ENCODE measurements at regions not wholly inside any gene's neighbourhood (a gene's known extent, or its start where the extent isn't known, plus 50 kb on each side); places are given as distances from the start of the nearest gene placed in this dataset.
"Not testable (repeated sequence)": the region's sequence is repeated elsewhere in the genome, so short reads cannot be mapped to it uniquely, and the experiment has no call there.

- Histone ChIP-seq H3K4me3 (replicated peaks; ENCODE audit: insufficient read depth, low read length) (no peak overlapping the region), H3K27me3 (ENCODE audit: insufficient read depth, poor library complexity, severe bottlenecking) (no peaks in the 10 kb centered on the region), H3K27ac (replicated peaks) (no peak overlapping the region)
- TF ChIP-seq CTCF (IDR thresholded peaks at IDR 0.05; ENCODE audit: insufficient read depth, low read length) (no peak), GABPA (IDR thresholded peaks at IDR 0.05; ENCODE audit: low read depth) (no peak), POLR2AphosphoS5 (IDR thresholded peaks at IDR 0.05; ENCODE audit: low read depth) (no peak), SPI1 (IDR thresholded peaks at IDR 0.05; ENCODE audit: borderline replicate concordance, low read depth) (no peak), REST (IDR thresholded peaks at IDR 0.05; ENCODE audit: insufficient replicate concordance, low read depth) (no peak)
- DNase-seq (ENCODE audit: low read depth in 1 of 2, low spot score in 1 of 2), result no peak
Measured at GRCh38 chr6:11931296-11932035, 80.6 kb upstream of the HIVEP1 start.

- H3K27ac ChIP-seq (replicated peaks); H3K4me3 ChIP-seq (replicated peaks; ENCODE audit: insufficient read depth, low read length); H3K27me3 ChIP-seq (ENCODE audit: insufficient read depth, poor library complexity, severe bottlenecking); DNase-seq (ENCODE audit: low read depth in 1 of 2, low spot score in 1 of 2): not testable (repeated sequence)
Measured at GRCh38 chr6:11930834-11931233, 81.3 kb upstream of the HIVEP1 start.

- no peaks in the 10 kb centered on the region for H3K27me3 ChIP-seq (ENCODE audit: insufficient read depth, poor library complexity, severe bottlenecking)
- no peak for TF ChIP-seq REST (IDR thresholded peaks at IDR 0.05; ENCODE audit: insufficient replicate concordance, low read depth)
- no peak for TF ChIP-seq SPI1 (IDR thresholded peaks at IDR 0.05; ENCODE audit: borderline replicate concordance, low read depth)
- TF ChIP-seq CTCF (IDR thresholded peaks at IDR 0.05; ENCODE audit: insufficient read depth, low read length), result no peak
- TF ChIP-seq GABPA (IDR thresholded peaks at IDR 0.05; ENCODE audit: low read depth), result no peak
- TF ChIP-seq POLR2AphosphoS5 (IDR thresholded peaks at IDR 0.05; ENCODE audit: low read depth), result no peak
- no peak overlapping the region for H3K4me3 ChIP-seq (replicated peaks; ENCODE audit: insufficient read depth, low read length)
- DNase-seq (ENCODE audit: low read depth in 1 of 2, low spot score in 1 of 2), result no peak
- H3K27ac ChIP-seq (replicated peaks), result no peak overlapping the region
Measured at GRCh38 chr6:11930240-11930639, 81.9 kb upstream of the HIVEP1 start.

GRCh38 chr6:11929241-11929835, 82.8 kb upstream of the HIVEP1 start:
- Histone ChIP-seq H3K27ac (replicated peaks) (no peak overlapping the region), H3K27me3 (ENCODE audit: insufficient read depth, poor library complexity, severe bottlenecking) (no peaks in the 10 kb centered on the region), H3K4me3 (replicated peaks; ENCODE audit: insufficient read depth, low read length) (no peak overlapping the region)
- TF ChIP-seq SPI1 (IDR thresholded peaks at IDR 0.05; ENCODE audit: borderline replicate concordance, low read depth), result no peak
- TF ChIP-seq POLR2AphosphoS5 (IDR thresholded peaks at IDR 0.05; ENCODE audit: low read depth), result no peak
- no peak for TF ChIP-seq GABPA (IDR thresholded peaks at IDR 0.05; ENCODE audit: low read depth)
- no peak for TF ChIP-seq REST (IDR thresholded peaks at IDR 0.05; ENCODE audit: insufficient replicate concordance, low read depth)
- no peak for TF ChIP-seq CTCF (IDR thresholded peaks at IDR 0.05; ENCODE audit: insufficient read depth, low read length)
- DNase-seq (ENCODE audit: low read depth in 1 of 2, low spot score in 1 of 2), result no peak

Measured in HL-60 (cell line).